ENCODE measurements at regions not wholly inside any gene's neighbourhood (a gene's known extent, or its start where the extent isn't known, plus 50 kb on each side); places are given as distances from the start of the nearest gene placed in this dataset.

- H3K4me1 Mint-ChIP-seq = no peaks in the 10 kb centered on the region
These were observed 266.0 kb upstream of the ADAMTS16 start for GRCh38 chr5:4874097-4874496.

GRCh38 chr5:4875942-4876341 lies 264.2 kb upstream of the ADAMTS16 start:
- Histone ChIP-seq H3K27ac (ENCODE audit: low read depth, low read length) (no peak overlapping the region), H3K9me3 (ENCODE audit: control insufficient read depth, low read length) (no peaks in the 10 kb centered on the region), H3K9ac (ENCODE audit: extremely low read depth, low read length, poor library complexity, severe bottlenecking) (no peak overlapping the region), H3K27me3 (ENCODE audit: control insufficient read depth, insufficient read depth, low read length, poor library complexity, severe bottlenecking) (no peaks in the 10 kb centered on the region), H3K4me1 (ENCODE audit: control insufficient read depth, insufficient read depth, low read length) (no peaks in the 10 kb centered on the region), H3K4me3 (ENCODE audit: low read length) (no peak overlapping the region), H3K36me3 (ENCODE audit: control insufficient read depth, insufficient read depth, low read length) (no peaks in the 10 kb centered on the region)
- Mint-ChIP-seq H3K9me3 (no peaks in the 10 kb centered on the region), H3K27ac (no peak overlapping the region), H3K27me3 (ENCODE audit: insufficient read depth) (peaks cover 1% of the 10 kb centered on the region), H3K4me1 (no peaks in the 10 kb centered on the region), H3K36me3 (ENCODE audit: low read depth) (no peaks in the 10 kb centered on the region), H3K4me3 (no peak overlapping the region)
- WGBS, 2 experiments (ENCODE audit: insufficient coverage in 1 of 2, insufficient read length in 1 of 2) = 92 to 93% methylated on average over 2 to 4 of the region's 4 CpGs
- no peak for DNase-seq
- TF ChIP-seq CTCF (conservative IDR thresholded peaks at IDR 0.05) = no peak

More at GRCh38 chr5:4874097-4874496, 266.0 kb upstream of the ADAMTS16 start:
- no peak overlapping the region for H3K27ac Mint-ChIP-seq
- no peak for DNase-seq
- Histone ChIP-seq H3K27me3 (ENCODE audit: control insufficient read depth, insufficient read depth, low read length, poor library complexity, severe bottlenecking) (no peaks in the 10 kb centered on the region), H3K36me3 (ENCODE audit: control insufficient read depth, insufficient read depth, low read length) (no peaks in the 10 kb centered on the region), H3K9me3 (ENCODE audit: control insufficient read depth, low read length) (no peaks in the 10 kb centered on the region), H3K9ac (ENCODE audit: extremely low read depth, low read length, poor library complexity, severe bottlenecking) (no peak overlapping the region), H3K4me3 (ENCODE audit: low read length) (no peak overlapping the region), H3K27ac (ENCODE audit: low read depth, low read length) (no peak overlapping the region), H3K4me1 (ENCODE audit: control insufficient read depth, insufficient read depth, low read length) (no peaks in the 10 kb centered on the region)
- TF ChIP-seq CTCF (conservative IDR thresholded peaks at IDR 0.05) = no peak
- no peaks in the 10 kb centered on the region for H3K9me3 Mint-ChIP-seq
- WGBS, 2 experiments (ENCODE audit: insufficient coverage in 1 of 2, insufficient read length in 1 of 2) = 92 to 95% methylated on average over 9 to 10 of the region's 10 CpGs
- H3K27me3 Mint-ChIP-seq (ENCODE audit: insufficient read depth) = peaks cover 1% of the 10 kb centered on the region
- no peaks in the 10 kb centered on the region for H3K36me3 Mint-ChIP-seq (ENCODE audit: low read depth)
- no peak overlapping the region for H3K4me3 Mint-ChIP-seq

GRCh38 chr5:4876804-4877203 lies 263.3 kb upstream of the ADAMTS16 start:
- 91 to 93% methylated on average over 6 to 9 of the region's 9 CpGs for WGBS, 2 experiments (ENCODE audit: insufficient coverage in 1 of 2, insufficient read length in 1 of 2)
- no peak overlapping the region for H3K9ac ChIP-seq (ENCODE audit: extremely low read depth, low read length, poor library complexity, severe bottlenecking)
- no peaks in the 10 kb centered on the region for H3K36me3 ChIP-seq (ENCODE audit: control insufficient read depth, insufficient read depth, low read length)
- H3K9me3 ChIP-seq (ENCODE audit: control insufficient read depth, low read length) = no peaks in the 10 kb centered on the region
- H3K36me3 Mint-ChIP-seq (ENCODE audit: low read depth) = no peaks in the 10 kb centered on the region
- no peak overlapping the region for H3K27ac Mint-ChIP-seq
- TF ChIP-seq CTCF (conservative IDR thresholded peaks at IDR 0.05) = no peak
- H3K4me3 Mint-ChIP-seq = no peak overlapping the region
- no peaks in the 10 kb centered on the region for H3K4me1 Mint-ChIP-seq
- H3K4me1 ChIP-seq (ENCODE audit: control insufficient read depth, insufficient read depth, low read length) = no peaks in the 10 kb centered on the region
- peaks cover 1% of the 10 kb centered on the region for H3K27me3 Mint-ChIP-seq (ENCODE audit: insufficient read depth)
- no peaks in the 10 kb centered on the region for H3K9me3 Mint-ChIP-seq
- no peak overlapping the region for H3K4me3 ChIP-seq (ENCODE audit: low read length)
- H3K27ac ChIP-seq (ENCODE audit: low read depth, low read length) = no peak overlapping the region
- no peaks in the 10 kb centered on the region for H3K27me3 ChIP-seq (ENCODE audit: control insufficient read depth, insufficient read depth, low read length, poor library complexity, severe bottlenecking)
- no peak for DNase-seq

Data from endodermal cell (in vitro differentiated cells).